ENCODE measurements at regions not wholly inside any gene's neighbourhood (a gene's known extent, or its start where the extent isn't known, plus 50 kb on each side); places are given as distances from the start of the nearest gene placed in this dataset.

DNA sequence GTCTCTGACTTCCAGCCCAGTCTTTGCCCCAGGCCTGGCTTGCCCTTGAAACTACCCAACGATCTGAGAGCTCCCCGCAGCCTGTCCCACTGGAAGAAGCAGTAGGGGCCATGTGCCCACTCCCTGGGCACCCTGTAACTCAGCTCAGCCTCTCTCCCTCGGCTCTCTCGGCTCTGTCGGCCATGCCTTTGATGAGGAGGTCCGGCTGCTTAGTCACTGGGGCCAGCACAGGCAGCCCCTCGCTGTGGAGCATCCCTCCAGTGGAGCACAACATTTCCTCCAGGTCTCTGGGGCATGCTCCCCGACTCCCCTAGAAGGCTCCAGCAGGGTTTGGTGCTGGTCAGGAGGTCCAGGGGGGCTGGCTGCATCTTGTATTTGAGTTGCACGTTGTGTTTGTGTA, 83.3 kb upstream of the DISP3 start:
- H3K4me1 ChIP-seq: no peaks in the 10 kb centered on the region
- H3K27me3 ChIP-seq: no peaks in the 10 kb centered on the region
- intact Hi-C loops (cut with DNase I): no loop called here
- 25 to 62% methylated on average over 2 to 9 of the region's 9 CpGs for WGBS, 2 donors
- ATAC-seq (no peak), DNase-seq (no peak)
- H3K36me3 ChIP-seq (replicated peaks in 1 of 2; ENCODE audit: insufficient read depth in 1 of 2, low read depth in 2 of 2): no peaks in the 10 kb centered on the region
- H3K27ac ChIP-seq: no peak overlapping the region
- H3K4me3 ChIP-seq: no peak overlapping the region
- no peaks in the 10 kb centered on the region for H3K9me3 ChIP-seq
- TF ChIP-seq, protein P1, sequence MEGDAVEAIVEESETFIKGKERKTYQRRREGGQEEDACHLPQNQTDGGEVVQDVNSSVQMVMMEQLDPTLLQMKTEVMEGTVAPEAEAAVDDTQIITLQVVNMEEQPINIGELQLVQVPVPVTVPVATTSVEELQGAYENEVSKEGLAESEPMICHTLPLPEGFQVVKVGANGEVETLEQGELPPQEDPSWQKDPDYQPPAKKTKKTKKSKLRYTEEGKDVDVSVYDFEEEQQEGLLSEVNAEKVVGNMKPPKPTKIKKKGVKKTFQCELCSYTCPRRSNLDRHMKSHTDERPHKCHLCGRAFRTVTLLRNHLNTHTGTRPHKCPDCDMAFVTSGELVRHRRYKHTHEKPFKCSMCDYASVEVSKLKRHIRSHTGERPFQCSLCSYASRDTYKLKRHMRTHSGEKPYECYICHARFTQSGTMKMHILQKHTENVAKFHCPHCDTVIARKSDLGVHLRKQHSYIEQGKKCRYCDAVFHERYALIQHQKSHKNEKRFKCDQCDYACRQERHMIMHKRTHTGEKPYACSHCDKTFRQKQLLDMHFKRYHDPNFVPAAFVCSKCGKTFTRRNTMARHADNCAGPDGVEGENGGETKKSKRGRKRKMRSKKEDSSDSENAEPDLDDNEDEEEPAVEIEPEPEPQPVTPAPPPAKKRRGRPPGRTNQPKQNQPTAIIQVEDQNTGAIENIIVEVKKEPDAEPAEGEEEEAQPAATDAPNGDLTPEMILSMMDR (IDR thresholded peaks at IDR 0.05): no peak
- TF ChIP-seq POLR2A (IDR thresholded peaks at IDR 0.05): no peak

DNA sequence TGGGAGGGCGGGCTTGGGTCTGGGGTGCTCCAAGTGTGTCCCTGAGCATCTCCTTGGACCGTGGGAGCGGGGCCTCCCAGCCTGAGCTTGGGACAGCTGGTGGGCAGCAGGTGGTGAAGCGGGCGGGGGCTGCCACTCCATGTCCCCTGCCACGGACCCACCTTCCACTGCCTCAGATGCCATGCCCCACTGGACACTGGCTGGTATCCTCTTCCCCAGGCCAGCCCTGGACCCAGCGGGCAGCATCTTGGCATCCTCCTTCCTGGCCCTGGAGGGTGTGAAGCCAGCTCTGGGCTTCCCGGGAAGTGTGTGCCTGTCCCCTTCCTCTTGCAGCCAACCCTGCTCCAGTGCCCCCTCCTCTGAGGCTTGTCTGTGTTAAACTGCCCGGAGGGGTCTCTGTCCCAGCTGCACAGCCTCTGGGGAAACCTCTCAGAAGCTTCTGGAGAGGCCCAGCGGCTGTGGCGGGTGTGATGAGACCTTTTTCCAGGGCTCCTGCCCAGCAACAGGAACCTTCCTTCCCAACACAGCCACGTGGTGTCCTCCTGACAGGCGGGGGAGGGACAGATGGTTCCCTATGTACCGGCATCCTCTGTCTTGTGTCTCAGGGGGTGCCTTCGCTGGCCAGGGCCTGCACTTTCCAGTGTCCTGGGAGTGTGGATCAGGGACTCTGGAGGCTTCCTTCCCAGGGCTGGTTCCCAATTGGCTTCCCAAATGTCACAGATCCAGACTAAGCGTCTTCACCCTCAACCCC, 81.6 kb upstream of the DISP3 start:
- TF ChIP-seq, protein P1 (IDR thresholded peaks at IDR 0.05): no peak
- no peak for TF ChIP-seq POLR2A (IDR thresholded peaks at IDR 0.05)
- no peak for ATAC-seq
- DNase-seq: no peak
- 48 to 58% methylated on average over 6 to 16 of the region's 16 CpGs for WGBS, 2 donors
- Histone ChIP-seq H3K36me3 (replicated peaks in 1 of 2; ENCODE audit: insufficient read depth in 1 of 2, low read depth in 2 of 2) (no peaks in the 10 kb centered on the region), H3K4me3 (no peak overlapping the region), H3K27ac (no peak overlapping the region), H3K27me3 (no peaks in the 10 kb centered on the region), H3K9me3 (no peaks in the 10 kb centered on the region), H3K4me1 (no peaks in the 10 kb centered on the region)
- intact Hi-C loops (cut with DNase I): no loop called here

DNA sequence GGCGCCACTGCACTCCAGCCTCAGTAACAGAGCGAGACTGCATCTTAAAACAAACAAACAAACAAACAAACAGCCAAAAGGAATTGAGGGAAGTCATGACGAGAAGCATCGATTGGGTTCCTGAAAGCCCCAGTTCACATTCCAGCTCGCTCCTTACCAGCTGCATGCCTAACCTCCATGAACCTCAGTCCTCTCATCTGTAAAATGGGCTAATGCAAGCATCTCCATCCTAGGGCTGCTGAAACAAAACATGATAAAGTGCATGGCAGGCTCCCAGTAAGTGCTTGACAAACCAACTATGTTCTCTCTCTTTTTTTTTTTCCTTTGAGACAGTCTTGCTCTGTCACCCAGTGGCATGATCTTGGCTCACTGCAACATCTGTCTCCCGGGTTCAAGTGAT, 79.7 kb upstream of the DISP3 start:
- Histone ChIP-seq H3K27ac (no peak overlapping the region), H3K4me3 (no peak overlapping the region), H3K27me3 (no peaks in the 10 kb centered on the region), H3K9me3 (no peaks in the 10 kb centered on the region), H3K4me1 (no peaks in the 10 kb centered on the region), H3K36me3 (replicated peaks in 1 of 2; ENCODE audit: insufficient read depth in 1 of 2, low read depth in 2 of 2) (no peaks in the 10 kb centered on the region)
- TF ChIP-seq, protein P1 (IDR thresholded peaks at IDR 0.05): no peak
- TF ChIP-seq POLR2A (IDR thresholded peaks at IDR 0.05): no peak
- WGBS, 2 donors: 71 to 78% methylated on average over 6 of the region's 6 CpGs
- ATAC-seq: no peak
- intact Hi-C loops (cut with DNase I): no loop called here
- DNase-seq: no peak

DNA sequence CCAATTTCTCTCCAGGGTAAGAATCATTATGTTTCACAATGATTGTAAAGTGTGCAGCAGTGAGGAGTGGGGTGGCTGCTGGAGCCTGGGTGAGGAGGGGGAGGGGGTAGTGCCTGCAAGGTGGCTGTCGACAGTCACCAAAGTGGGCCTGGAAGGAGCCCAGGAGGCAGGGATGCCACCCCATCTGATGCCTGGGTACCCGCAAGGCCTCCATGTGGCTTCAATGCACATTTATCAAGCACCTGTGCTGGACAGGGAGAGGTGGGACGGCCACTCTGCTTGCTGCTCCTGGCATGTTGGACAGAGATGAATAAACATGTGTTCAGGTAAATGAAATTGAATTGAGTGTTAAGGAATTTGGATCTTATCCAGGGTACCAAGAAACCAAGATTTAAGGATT, 78.8 kb upstream of the DISP3 start:
- DNase-seq: no peak
- no peak for ATAC-seq
- intact Hi-C loops (cut with DNase I): no loop called here
- 66 to 77% methylated on average over 3 of the region's 3 CpGs for WGBS, 2 donors
- no peaks in the 10 kb centered on the region for H3K36me3 ChIP-seq (replicated peaks in 1 of 2; ENCODE audit: insufficient read depth in 1 of 2, low read depth in 2 of 2)
- H3K27ac ChIP-seq: no peak overlapping the region
- H3K9me3 ChIP-seq: no peaks in the 10 kb centered on the region
- TF ChIP-seq, protein P1 (IDR thresholded peaks at IDR 0.05): no peak
- no peak for TF ChIP-seq POLR2A (IDR thresholded peaks at IDR 0.05)
- no peaks in the 10 kb centered on the region for H3K27me3 ChIP-seq
- H3K4me1 ChIP-seq: no peaks in the 10 kb centered on the region
- no peak overlapping the region for H3K4me3 ChIP-seq

DNA sequence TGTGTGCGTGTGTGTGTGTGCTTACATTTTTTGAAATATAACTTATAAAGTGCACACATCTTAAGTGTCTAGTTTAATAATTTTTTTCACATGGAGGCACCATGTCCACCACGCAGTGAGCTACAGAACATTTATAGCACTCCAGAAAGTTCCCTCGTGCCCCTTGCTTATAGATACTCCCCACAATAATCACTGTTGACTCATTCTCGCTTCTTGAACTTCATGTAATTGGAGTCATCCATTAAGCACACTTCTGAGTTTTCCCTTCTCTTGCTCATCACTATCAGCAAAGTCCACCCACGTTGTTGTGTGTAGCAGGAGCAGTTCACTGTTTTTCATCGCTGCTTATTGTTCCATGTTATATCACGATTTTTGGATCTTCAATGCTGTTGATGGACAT, 78.4 kb upstream of the DISP3 start:
- ATAC-seq: no peak
- no peak for DNase-seq
- Histone ChIP-seq H3K4me3 (no peak overlapping the region), H3K4me1 (no peaks in the 10 kb centered on the region), H3K36me3 (replicated peaks in 1 of 2; ENCODE audit: insufficient read depth in 1 of 2, low read depth in 2 of 2) (no peaks in the 10 kb centered on the region), H3K27ac (no peak overlapping the region), H3K27me3 (no peaks in the 10 kb centered on the region), H3K9me3 (no peaks in the 10 kb centered on the region)
- 74 to 77% methylated on average over 7 of the region's 7 CpGs for WGBS, 2 donors
- TF ChIP-seq POLR2A (IDR thresholded peaks at IDR 0.05): no peak
- TF ChIP-seq, protein P1 (IDR thresholded peaks at IDR 0.05): no peak
- intact Hi-C loops (cut with DNase I): no loop called here
